Mucosa of stomach (tissue), 1 donor: ENCODE measurements at regions not wholly inside any gene's neighbourhood (a gene's known extent, or its start where the extent isn't known, plus 50 kb on each side); places are given as distances from the start of the nearest gene placed in this dataset.
"Not testable (repeated sequence)": the region's sequence is repeated elsewhere in the genome, so short reads cannot be mapped to it uniquely, and the experiment has no call there.

Experiments used
- H3K27me3 ChIP-seq: one replicate; pipeline ENCODE4 v1.7.0; 2013; ENCODE audit warnings: mild to moderate bottlenecking, low read length; ENCODE audit not compliant: control insufficient read depth, insufficient read depth
- H3K36me3 ChIP-seq: one replicate; pipeline ENCODE4 v1.7.0; 2013; ENCODE audit warnings: low read length; ENCODE audit not compliant: control insufficient read depth, insufficient read depth
- H3K4me1 ChIP-seq: one replicate; pipeline ENCODE4 v1.7.0; 2013; ENCODE audit warnings: mild to moderate bottlenecking, low read length; ENCODE audit not compliant: control insufficient read depth, insufficient read depth
- H3K4me3 ChIP-seq: one replicate; pipeline ENCODE4 v1.7.0; 2013; ENCODE audit warnings: low read length
- H3K9ac ChIP-seq: one replicate; pipeline ENCODE4 v1.7.0; 2013; ENCODE audit warnings: mild to moderate bottlenecking, low read length, moderate library complexity
- H3K9me3 ChIP-seq: one replicate; pipeline ENCODE4 v1.7.0; 2013; ENCODE audit warnings: mild to moderate bottlenecking, low read length, moderate library complexity; ENCODE audit not compliant: control insufficient read depth
- donor health status: Pancreatic carcinoma.

GRCh38 chr1:146774988-146775387 lies 163.1 kb upstream of the NBPF12 start:
- H3K36me3 ChIP-seq, H3K9me3 ChIP-seq, H3K4me1 ChIP-seq, H3K27me3 ChIP-seq, H3K9ac ChIP-seq, H3K4me3 ChIP-seq: not testable (repeated sequence)

- not testable (repeated sequence) for H3K9me3 ChIP-seq, H3K27me3 ChIP-seq, H3K36me3 ChIP-seq, H3K4me1 ChIP-seq, H3K9ac ChIP-seq, H3K4me3 ChIP-seq
Observed at GRCh38 chr1:146774271-146774670, 163.9 kb upstream of the NBPF12 start.

GRCh38 chr1:146771409-146771808 lies 166.7 kb upstream of the NBPF12 start:
- H3K4me3 ChIP-seq, H3K27me3 ChIP-seq, H3K9ac ChIP-seq, H3K9me3 ChIP-seq, H3K4me1 ChIP-seq, H3K36me3 ChIP-seq: not testable (repeated sequence)

- H3K4me1 ChIP-seq, H3K9me3 ChIP-seq, H3K36me3 ChIP-seq, H3K9ac ChIP-seq, H3K27me3 ChIP-seq, H3K4me3 ChIP-seq: not testable (repeated sequence)
Observed at GRCh38 chr1:146770998-146771397, 167.1 kb upstream of the NBPF12 start.

GRCh38 chr1:146763234-146763633 lies 174.9 kb upstream of the NBPF12 start:
- H3K4me1 ChIP-seq, H3K9me3 ChIP-seq, H3K9ac ChIP-seq, H3K36me3 ChIP-seq, H3K27me3 ChIP-seq, H3K4me3 ChIP-seq: not testable (repeated sequence)

- H3K9me3 ChIP-seq, H3K9ac ChIP-seq, H3K36me3 ChIP-seq, H3K27me3 ChIP-seq, H3K4me1 ChIP-seq, H3K4me3 ChIP-seq: not testable (repeated sequence)
Observed at GRCh38 chr1:146756858-146757257, 181.3 kb upstream of the NBPF12 start.

GRCh38 chr1:146748686-146749085 lies 189.4 kb upstream of the NBPF12 start:
- not testable (repeated sequence) for H3K4me3 ChIP-seq, H3K9me3 ChIP-seq, H3K27me3 ChIP-seq, H3K9ac ChIP-seq, H3K36me3 ChIP-seq, H3K4me1 ChIP-seq

- H3K9me3 ChIP-seq, H3K9ac ChIP-seq, H3K36me3 ChIP-seq, H3K27me3 ChIP-seq, H3K4me3 ChIP-seq, H3K4me1 ChIP-seq: not testable (repeated sequence)
Observed at GRCh38 chr1:146731981-146732680, 206.0 kb upstream of the NBPF12 start.

GRCh38 chr1:146729642-146730344 lies 208.3 kb upstream of the NBPF12 start:
- not testable (repeated sequence) for H3K9me3 ChIP-seq, H3K4me3 ChIP-seq, H3K27me3 ChIP-seq, H3K4me1 ChIP-seq, H3K36me3 ChIP-seq, H3K9ac ChIP-seq

GRCh38 chr1:146715054-146715453 lies 223.1 kb upstream of the NBPF12 start:
- not testable (repeated sequence) for H3K36me3 ChIP-seq, H3K27me3 ChIP-seq, H3K9ac ChIP-seq, H3K4me3 ChIP-seq, H3K4me1 ChIP-seq, H3K9me3 ChIP-seq

GRCh38 chr1:146710838-146711521 lies 227.1 kb upstream of the NBPF12 start:
- not testable (repeated sequence) for H3K9ac ChIP-seq, H3K36me3 ChIP-seq, H3K9me3 ChIP-seq, H3K4me1 ChIP-seq, H3K4me3 ChIP-seq, H3K27me3 ChIP-seq

- not testable (repeated sequence) for H3K9me3 ChIP-seq, H3K4me1 ChIP-seq, H3K9ac ChIP-seq, H3K27me3 ChIP-seq, H3K4me3 ChIP-seq, H3K36me3 ChIP-seq
Observed at GRCh38 chr1:146709302-146709701, 228.8 kb upstream of the NBPF12 start.
